ENCODE measurements at regions not wholly inside any gene's neighbourhood (a gene's known extent, or its start where the extent isn't known, plus 50 kb on each side); places are given as distances from the start of the nearest gene placed in this dataset.

GRCh38 chr17:79387783-79388182 lies 223.1 kb downstream of the RBFOX3 start:
- TF ChIP-seq CTCF (IDR thresholded peaks at IDR 0.05) (no peak), POLR2A (IDR thresholded peaks at IDR 0.05) (no peak)
